ENCODE measurements at regions not wholly inside any gene's neighbourhood (a gene's known extent, or its start where the extent isn't known, plus 50 kb on each side); places are given as distances from the start of the nearest gene placed in this dataset.

- DNase-seq (ENCODE audit: low spot score) = no peak
Measured at GRCh38 chr5:166320920-166321480, 1970.4 kb upstream of the WWC1 start.

GRCh38 chr5:166324372-166324771 lies 1967.1 kb upstream of the WWC1 start:
- no peak for DNase-seq (ENCODE audit: low spot score)

- no peak for DNase-seq (ENCODE audit: low spot score)
Measured at GRCh38 chr5:166329149-166329800, 1962.2 kb upstream of the WWC1 start.

DNA sequence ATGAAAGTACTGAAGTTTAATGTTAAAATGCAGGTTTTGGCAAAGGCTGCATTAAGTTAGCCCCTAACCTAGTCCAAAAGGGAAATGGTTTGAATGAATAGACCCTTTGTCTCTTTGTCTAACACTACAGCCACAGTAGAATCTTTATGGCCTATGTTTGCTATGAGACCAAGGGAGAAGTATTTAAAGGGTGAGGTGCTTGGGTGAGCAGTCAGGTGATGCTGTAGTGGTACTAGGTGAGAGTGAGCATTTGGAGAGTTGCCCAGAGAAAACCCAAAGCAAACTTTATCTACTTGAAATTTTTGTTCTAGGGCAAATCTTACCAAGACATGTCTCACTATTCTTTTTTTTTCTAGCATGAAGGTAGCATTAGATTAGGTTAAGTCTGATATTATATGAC lies 1961.4 kb upstream of the WWC1 start:
- DNase-seq (ENCODE audit: low spot score) = no peak

- DNase-seq (ENCODE audit: low spot score) = no peak
Measured at GRCh38 chr5:166331521-166331920, 1959.9 kb upstream of the WWC1 start.

DNA sequence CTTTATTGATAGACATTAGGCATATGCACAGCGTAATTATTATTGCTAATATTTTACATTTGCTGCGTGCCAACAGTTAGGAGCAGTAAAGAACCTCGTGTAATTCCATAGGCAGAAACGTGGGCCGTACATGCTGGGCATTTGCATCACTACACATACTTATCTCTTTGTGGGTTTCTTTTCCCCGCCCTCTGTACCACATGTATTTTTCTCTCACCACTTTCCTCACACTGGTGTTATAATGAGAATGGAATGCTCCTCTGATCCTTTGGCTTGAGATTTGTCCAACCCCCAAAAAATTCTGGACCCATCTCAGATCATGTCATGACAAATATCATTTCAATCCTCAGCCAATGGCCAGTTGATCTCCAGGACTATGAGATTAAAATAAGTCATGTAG lies 1952.6 kb upstream of the WWC1 start:
- DNase-seq (ENCODE audit: low spot score) = no peak

DNA sequence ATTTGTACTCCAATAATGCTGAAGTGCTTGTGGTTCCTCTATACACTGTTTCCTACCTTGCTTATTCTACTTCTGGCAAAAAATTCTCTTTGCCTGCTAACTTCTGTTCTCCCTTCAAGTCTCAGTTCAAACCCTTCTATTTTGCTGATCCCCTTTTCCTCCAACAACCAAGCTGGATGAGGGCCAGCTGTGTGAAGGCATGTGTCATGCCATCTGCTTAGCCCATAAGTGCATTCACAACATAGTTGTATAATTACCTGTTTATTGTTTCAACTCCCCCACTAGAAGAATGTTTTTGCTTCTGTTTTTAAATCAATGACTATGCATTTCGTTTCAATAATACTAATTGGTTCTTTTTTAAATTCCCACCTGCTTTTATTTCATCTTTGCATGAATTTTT lies 1951.4 kb upstream of the WWC1 start:
- no peak for DNase-seq (ENCODE audit: low spot score)

DNA sequence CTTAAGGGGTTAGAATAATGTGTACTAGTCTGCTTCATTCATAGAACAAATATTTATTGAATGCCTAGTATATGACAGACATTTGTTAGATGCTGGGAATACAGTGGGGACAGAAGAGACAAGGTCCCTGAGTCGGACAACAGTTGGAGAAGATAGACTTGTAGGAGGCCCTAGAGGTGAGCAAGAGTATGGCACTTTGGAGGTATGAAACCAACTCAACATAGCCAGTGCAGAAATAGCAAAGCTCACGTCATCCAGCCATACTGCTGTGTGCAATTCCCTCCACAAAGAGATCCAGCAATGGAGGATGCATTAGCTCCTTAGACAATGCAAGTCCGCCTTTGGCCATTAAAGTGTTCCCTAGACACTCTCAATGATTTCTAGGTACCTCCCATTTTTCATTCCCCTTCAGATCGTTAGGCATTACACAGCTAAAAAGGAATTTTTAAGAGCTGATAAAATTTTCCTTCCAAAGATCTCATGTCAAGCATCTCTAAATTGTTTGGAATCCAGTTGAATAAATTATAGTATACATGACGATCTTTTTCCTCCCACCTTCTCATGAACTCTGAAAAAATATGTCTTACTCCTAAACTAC lies 1949.6 kb upstream of the WWC1 start:
- DNase-seq (ENCODE audit: low spot score) = no peak

DNA sequence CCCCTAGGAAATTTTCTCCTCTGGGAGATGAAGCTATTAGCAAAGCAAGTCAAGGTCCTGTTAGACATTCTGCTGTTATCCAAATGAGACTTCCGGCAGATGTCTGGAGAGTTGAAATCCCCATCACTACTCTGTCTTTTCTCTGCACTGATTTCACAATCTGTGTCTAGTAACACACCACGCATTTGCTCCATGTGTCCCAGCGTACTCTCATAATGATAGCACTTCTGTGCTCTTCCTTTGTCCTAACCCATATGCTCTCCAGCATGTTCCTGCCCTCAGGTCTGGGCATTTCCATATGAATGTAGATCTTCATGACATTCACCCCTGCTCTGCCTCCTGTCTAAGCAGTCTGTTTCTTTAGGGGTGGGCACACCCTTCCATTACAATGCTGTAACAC lies 1949.0 kb upstream of the WWC1 start:
- no peak for DNase-seq (ENCODE audit: low spot score)

DNA sequence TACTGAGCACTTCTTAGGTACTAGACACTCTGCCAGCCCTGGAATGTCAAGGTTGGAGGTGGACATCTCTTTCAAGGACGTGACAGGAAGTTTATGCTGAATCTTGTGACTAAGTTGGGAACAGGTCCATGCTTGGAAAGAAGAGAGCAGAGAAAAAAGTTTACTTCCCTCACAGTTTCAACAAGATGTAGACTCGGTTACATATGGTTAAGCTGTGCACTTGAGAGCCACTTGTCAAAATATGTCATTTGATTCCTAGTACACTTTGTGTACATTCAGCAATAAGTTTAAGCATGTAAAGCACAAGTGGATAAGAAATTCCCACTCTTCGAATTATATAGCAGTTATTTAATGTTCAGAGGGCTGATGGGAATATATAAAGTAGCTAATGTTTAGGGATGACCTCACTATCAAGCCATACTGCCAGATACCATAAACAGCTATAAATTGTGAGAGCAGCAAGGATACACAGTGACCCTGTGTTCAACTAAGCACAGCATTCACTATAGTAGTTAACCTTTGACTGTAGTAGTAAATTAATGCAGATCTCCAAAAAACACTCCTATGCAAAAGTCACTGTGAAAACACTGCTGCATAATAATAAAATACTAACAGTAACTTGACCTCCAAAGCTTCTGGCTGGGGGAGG lies 1944.6 kb upstream of the WWC1 start:
- DNase-seq (ENCODE audit: low spot score) = no peak

DNA sequence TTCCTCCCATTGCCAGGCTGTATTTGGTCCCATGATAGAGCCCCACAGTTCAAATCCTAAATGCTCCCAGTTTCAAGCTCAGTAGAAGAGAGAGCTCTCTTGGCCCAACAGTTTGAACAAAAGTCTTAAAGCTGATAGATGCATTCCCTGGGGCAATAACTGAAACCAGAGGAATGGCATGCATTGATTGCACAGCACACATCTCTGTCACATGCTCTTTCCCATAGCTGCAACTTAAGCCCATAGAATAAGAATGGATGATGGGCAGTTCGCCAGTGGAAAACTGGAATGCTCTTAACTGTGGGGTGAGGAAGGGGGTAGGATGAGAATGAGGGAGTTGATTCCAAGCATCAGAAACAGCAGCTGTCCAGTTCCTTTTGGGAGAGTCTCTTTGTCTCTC lies 1942.4 kb upstream of the WWC1 start:
- DNase-seq (ENCODE audit: low spot score) = no peak

GRCh38 chr5:166353580-166353979 lies 1937.9 kb upstream of the WWC1 start:
- DNase-seq (ENCODE audit: low spot score) = no peak

GRCh38 chr5:166354332-166354731 lies 1937.1 kb upstream of the WWC1 start:
- DNase-seq (ENCODE audit: low spot score) = no peak

- DNase-seq (ENCODE audit: low spot score) = no peak
Measured at GRCh38 chr5:166356096-166356495, 1935.3 kb upstream of the WWC1 start.

DNA sequence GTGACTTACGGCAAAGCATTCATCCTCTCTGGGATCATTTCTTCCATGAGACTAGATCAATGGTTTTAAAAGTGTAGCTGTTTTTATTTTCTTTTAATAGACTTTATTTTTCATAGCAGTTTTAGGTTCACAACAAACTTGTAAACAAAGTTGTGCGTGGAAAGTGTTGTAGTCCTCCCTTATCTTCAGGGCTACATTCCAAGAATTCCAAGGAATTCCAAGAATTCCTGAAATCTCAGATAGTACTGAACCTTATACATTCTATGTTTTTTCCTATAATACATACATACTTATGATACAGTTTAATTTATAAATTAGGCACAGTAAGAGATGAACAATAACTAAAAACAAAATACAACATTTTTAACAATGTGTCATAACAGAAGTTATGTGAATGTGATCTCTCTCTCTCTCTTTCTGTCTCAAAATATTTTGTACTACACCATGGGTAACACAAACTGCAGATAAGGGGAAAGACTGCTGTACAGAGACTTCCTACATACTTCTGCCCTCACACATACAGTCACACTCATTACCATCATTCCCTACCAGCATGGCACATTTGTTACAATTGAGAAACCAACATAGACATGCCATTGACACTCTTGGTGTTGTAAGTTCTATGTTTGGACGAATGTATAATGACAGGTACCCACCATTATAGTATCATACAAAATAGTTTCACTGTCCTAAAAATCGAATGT lies 1933.2 kb upstream of the WWC1 start:
- DNase-seq (ENCODE audit: low spot score) = no peak

DNA sequence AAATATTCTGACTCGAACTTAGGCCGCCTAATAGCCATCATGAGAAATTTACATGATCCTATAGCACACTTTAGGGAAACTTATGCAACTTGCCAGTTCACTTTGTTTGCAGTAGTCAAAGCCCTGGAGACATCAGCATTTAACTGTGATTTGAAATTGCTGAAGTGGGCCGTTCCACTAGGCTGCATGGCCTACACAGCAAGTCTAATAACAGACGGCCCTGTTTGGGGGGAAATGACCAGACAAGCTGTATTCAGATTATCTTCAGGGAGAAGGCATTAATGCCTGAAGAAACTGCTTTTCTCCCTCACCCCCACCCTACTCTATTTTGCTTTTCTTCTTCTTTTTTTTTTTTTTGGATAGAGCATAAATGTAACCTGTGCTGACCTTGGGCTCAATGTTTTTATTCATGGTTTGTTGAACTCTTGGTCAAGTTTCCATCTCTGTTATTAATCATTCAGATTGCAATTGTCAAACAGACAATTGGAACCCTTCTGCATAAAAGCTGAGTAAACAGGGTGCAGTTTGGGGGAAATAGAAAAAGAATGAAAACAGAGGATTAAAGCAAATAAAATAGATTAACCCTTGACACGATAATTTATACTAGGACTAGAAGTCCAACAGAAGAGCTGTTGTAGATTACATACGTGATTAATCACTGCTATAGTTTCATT lies 1928.2 kb upstream of the WWC1 start:
- DNase-seq (ENCODE audit: low spot score) = no peak

DNA sequence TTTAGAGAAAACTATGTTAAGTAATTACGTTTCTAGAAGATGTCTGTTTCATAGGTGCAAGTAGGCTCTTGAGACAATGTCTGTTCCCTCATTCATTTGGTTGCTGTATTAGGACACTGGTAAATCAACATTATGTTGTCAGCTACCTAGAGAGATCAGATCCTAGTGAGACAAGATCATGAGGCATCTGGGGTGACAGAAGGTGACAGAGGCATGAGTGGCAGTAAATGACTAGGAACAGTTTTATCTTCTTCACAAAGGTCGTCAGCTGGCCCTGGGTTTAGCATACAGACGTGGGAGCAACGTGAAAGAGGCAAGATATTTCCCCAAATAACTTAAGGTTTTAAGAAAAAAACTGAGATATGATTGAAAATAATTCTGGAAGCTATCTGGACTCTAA lies 1926.3 kb upstream of the WWC1 start:
- no peak for DNase-seq (ENCODE audit: low spot score)

DNA sequence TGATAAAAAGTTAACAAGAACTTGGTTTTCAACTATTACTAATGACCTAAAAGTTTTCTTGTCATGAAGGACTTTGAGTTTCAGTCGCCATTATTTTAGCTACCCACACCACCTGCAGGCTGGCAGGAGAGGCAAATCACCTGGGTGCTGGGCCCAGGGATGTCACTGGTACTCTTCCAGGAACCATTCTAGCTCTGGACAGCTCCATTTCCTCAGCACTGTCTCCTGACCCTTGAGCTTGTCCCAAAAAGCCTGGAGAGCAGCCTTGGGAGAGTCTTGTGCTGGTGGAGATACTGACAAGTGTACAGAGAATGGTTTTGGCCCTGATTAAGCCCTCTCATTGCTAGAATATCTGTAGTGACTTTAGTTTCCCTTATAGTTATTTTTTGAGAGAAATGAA lies 1924.1 kb upstream of the WWC1 start:
- no peak for DNase-seq (ENCODE audit: low spot score)

GRCh38 chr5:166369346-166369745 lies 1922.1 kb upstream of the WWC1 start:
- no peak for DNase-seq (ENCODE audit: low spot score)

DNA sequence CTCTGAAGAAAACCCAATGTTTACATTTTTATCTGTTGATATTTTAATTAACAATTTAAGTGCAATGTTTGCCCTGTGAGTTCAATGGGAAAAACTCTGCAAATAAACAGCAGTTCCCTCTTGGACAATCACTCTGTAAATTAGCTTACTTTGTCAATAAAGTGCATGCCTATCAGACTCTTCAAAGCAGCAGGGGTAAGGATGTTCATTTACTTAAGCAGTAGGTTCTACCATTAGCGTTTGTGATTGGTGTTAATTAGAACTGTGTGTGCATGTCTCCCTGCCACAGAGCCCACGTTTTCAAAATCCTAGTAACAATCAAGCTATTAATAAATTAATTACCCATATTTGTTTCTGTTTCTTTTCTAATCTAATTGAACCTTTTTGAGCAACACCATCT lies 1921.6 kb upstream of the WWC1 start:
- no peak for DNase-seq (ENCODE audit: low spot score)

- no peak for DNase-seq (ENCODE audit: low spot score)
Measured at GRCh38 chr5:166370928-166371690, 1920.3 kb upstream of the WWC1 start.

DNA sequence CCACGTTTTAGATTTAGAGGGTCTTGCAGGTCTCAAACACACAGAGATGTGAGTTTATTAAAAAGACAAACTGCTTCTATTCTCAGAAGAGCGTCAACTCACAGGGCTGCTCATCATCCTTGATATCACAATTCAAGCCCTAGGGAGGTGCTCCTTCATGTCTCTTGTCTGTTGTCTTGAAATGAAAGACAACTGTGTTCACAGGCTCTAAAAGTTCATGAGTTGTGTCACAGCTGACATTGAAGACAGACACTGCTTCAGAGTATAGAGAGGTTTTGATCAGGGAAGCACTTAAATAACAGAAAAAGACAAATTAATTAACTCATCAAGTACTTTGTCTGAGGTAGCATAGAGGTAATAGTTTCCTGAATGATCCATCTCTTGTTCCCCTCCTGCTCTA lies 1917.6 kb upstream of the WWC1 start:
- DNase-seq (ENCODE audit: low spot score) = no peak

Measured in CD4-positive, alpha-beta T cell treated with Interleukin-2 at 100 ng/mL for 4 hours (primary cell).